ENCODE measurements at regions not wholly inside any gene's neighbourhood (a gene's known extent, or its start where the extent isn't known, plus 50 kb on each side); places are given as distances from the start of the nearest gene placed in this dataset.

- H3K27me3 ChIP-seq: no peaks in the 10 kb centered on the region
- H3K4me3 ChIP-seq: no peak overlapping the region
- no peaks in the 10 kb centered on the region for H3K36me3 ChIP-seq
- no peak overlapping the region for H3K27ac ChIP-seq
- no peak for DNase-seq (ENCODE audit: low spot score in 2 of 2)
- no peaks in the 10 kb centered on the region for H3K4me1 ChIP-seq
- intact Hi-C loops (cut with DNase I; ENCODE audit: low total_unique reads): no loop called here
- no peak for TF ChIP-seq POLR2AphosphoS5 (IDR thresholded peaks at IDR 0.05)
- no peak for TF ChIP-seq CTCF (IDR thresholded peaks at IDR 0.05)
- TF ChIP-seq POLR2A (IDR thresholded peaks at IDR 0.05): no peak
- no peaks in the 10 kb centered on the region for H3K9me3 ChIP-seq
These were observed 503.2 kb downstream of the MED13L start for GRCh38 chr12:115774148-115774895.

GRCh38 chr12:115771601-115772000 is 505.9 kb downstream of the MED13L start:
- TF ChIP-seq POLR2A (IDR thresholded peaks at IDR 0.05) (no peak), CTCF (IDR thresholded peaks at IDR 0.05) (no peak), POLR2AphosphoS5 (IDR thresholded peaks at IDR 0.05) (no peak)
- H3K4me3 ChIP-seq: no peak overlapping the region
- no peak overlapping the region for H3K27ac ChIP-seq
- no peaks in the 10 kb centered on the region for H3K4me1 ChIP-seq
- no peaks in the 10 kb centered on the region for H3K36me3 ChIP-seq
- H3K9me3 ChIP-seq: no peaks in the 10 kb centered on the region
- no peaks in the 10 kb centered on the region for H3K27me3 ChIP-seq
- intact Hi-C loops (cut with DNase I; ENCODE audit: low total_unique reads): no loop called here
- DNase-seq (ENCODE audit: low spot score in 2 of 2): no peak

- Histone ChIP-seq H3K36me3 (no peaks in the 10 kb centered on the region), H3K9me3 (no peaks in the 10 kb centered on the region), H3K27me3 (no peaks in the 10 kb centered on the region), H3K4me3 (no peak overlapping the region), H3K4me1 (no peaks in the 10 kb centered on the region), H3K27ac (no peak overlapping the region)
- TF ChIP-seq CTCF (IDR thresholded peaks at IDR 0.05): peak in 1 of 3 donors; percentile 12
- no peak for TF ChIP-seq POLR2AphosphoS5 (IDR thresholded peaks at IDR 0.05)
- DNase-seq (ENCODE audit: low spot score in 2 of 2): no peak
- intact Hi-C loops (cut with DNase I; ENCODE audit: low total_unique reads): no loop called here
These were observed 506.4 kb downstream of the MED13L start for GRCh38 chr12:115771065-115771464.

GRCh38 chr12:115770643-115771042 is 506.9 kb downstream of the MED13L start:
- Histone ChIP-seq H3K4me1 (no peaks in the 10 kb centered on the region), H3K36me3 (no peaks in the 10 kb centered on the region), H3K4me3 (no peak overlapping the region), H3K27me3 (no peaks in the 10 kb centered on the region), H3K27ac (no peak overlapping the region), H3K9me3 (no peaks in the 10 kb centered on the region)
- no peak for DNase-seq (ENCODE audit: low spot score in 2 of 2)
- no peak for TF ChIP-seq POLR2A (IDR thresholded peaks at IDR 0.05)
- TF ChIP-seq CTCF (IDR thresholded peaks at IDR 0.05): no peak
- TF ChIP-seq POLR2AphosphoS5 (IDR thresholded peaks at IDR 0.05): no peak
- intact Hi-C loops (cut with DNase I; ENCODE audit: low total_unique reads): no loop called here

GRCh38 chr12:115767916-115768315 is 509.6 kb downstream of the MED13L start:
- intact Hi-C loops (cut with DNase I; ENCODE audit: low total_unique reads): no loop called here
- H3K9me3 ChIP-seq: no peaks in the 10 kb centered on the region
- TF ChIP-seq CTCF (IDR thresholded peaks at IDR 0.05): no peak
- no peak for TF ChIP-seq POLR2A (IDR thresholded peaks at IDR 0.05)
- no peak for TF ChIP-seq POLR2AphosphoS5 (IDR thresholded peaks at IDR 0.05)
- no peak overlapping the region for H3K4me3 ChIP-seq
- no peaks in the 10 kb centered on the region for H3K27me3 ChIP-seq
- peaks cover 0 to 7% of the 10 kb centered on the region in 2 donors for H3K4me1 ChIP-seq
- no peaks in the 10 kb centered on the region for H3K36me3 ChIP-seq
- H3K27ac ChIP-seq: no peak overlapping the region
- no peak for DNase-seq (ENCODE audit: low spot score in 2 of 2)
